ENCODE measurements at regions not wholly inside any gene's neighbourhood (a gene's known extent, or its start where the extent isn't known, plus 50 kb on each side); places are given as distances from the start of the nearest gene placed in this dataset.

DNA sequence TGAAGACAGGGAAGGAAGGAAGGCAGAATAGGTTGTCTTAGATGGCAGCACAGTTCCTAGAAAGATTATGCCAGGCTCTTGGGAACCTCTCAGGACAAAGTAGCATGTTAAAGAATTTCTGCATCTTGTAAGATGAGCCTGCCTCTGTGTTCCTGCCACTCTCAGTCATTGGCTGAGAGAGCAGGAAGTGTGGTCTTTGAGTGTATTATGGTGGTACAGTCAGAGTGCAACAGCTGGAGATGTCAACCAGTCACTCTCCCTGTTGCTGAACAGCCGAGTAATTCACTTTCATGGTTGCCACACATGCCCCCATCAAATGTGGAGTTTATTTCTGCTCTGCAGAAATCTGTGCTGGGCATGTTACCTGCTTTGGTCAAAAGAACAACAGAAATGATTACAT, 659.6 kb upstream of the RIOK2 start:
- peaks cover 12% of the 10 kb centered on the region for H3K4me1 Mint-ChIP-seq (ENCODE audit: insufficient read depth, unreplicated experiment)
- H3K4me3 Mint-ChIP-seq (ENCODE audit: unreplicated experiment), result no peak overlapping the region
- intact Hi-C loops (cut with micrococcal nuclease), result no loop called here
- no peaks in the 10 kb centered on the region for H3K36me3 Mint-ChIP-seq (ENCODE audit: insufficient read depth, unreplicated experiment)
- no peak overlapping the region for H3K27ac Mint-ChIP-seq (ENCODE audit: low read depth, unreplicated experiment)
- H3K9me3 Mint-ChIP-seq (ENCODE audit: unreplicated experiment), result no peaks in the 10 kb centered on the region
- ChIA-PET POLR2A (no interaction called here), CTCF (interaction anchor here (0.7 kb wide), 1 partner anchor 846 kb away, joined by 3 read pairs; no protein-coding TSS in a partner anchor)
- TF ChIP-seq, protein P1, sequence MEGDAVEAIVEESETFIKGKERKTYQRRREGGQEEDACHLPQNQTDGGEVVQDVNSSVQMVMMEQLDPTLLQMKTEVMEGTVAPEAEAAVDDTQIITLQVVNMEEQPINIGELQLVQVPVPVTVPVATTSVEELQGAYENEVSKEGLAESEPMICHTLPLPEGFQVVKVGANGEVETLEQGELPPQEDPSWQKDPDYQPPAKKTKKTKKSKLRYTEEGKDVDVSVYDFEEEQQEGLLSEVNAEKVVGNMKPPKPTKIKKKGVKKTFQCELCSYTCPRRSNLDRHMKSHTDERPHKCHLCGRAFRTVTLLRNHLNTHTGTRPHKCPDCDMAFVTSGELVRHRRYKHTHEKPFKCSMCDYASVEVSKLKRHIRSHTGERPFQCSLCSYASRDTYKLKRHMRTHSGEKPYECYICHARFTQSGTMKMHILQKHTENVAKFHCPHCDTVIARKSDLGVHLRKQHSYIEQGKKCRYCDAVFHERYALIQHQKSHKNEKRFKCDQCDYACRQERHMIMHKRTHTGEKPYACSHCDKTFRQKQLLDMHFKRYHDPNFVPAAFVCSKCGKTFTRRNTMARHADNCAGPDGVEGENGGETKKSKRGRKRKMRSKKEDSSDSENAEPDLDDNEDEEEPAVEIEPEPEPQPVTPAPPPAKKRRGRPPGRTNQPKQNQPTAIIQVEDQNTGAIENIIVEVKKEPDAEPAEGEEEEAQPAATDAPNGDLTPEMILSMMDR (IDR thresholded peaks at IDR 0.05; ENCODE audit: unreplicated experiment), result no peak
- no TSS peak for BruUV-seq (replicated peaks)
- no peaks in the 10 kb centered on the region for H3K27me3 Mint-ChIP-seq (ENCODE audit: insufficient read depth, unreplicated experiment)
- DNase-seq (ENCODE audit: unreplicated experiment), result no peak

DNA sequence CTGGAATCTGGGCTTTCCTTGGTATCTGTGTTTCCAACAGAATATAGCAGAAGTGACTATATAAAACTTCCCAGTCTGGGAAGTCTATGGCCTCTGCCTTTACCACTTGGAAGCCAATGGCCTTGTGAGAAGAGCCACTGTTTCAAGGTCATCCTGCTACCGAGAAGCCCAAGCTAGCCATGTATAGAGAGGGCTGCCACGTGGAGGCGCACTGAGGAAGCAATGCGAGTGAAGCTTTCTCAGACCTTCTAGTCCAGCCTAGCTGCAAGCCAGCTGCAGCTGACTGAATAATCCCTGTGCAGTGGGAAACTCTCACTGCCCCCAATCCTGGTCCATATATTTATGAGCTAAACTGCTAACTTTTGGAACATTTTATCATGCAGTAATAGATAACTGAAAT, 661.8 kb upstream of the RIOK2 start:
- ChIA-PET CTCF (no interaction called here), POLR2A (no interaction called here)
- no TSS peak for BruUV-seq (replicated peaks)
- H3K4me3 Mint-ChIP-seq (ENCODE audit: unreplicated experiment), result no peak overlapping the region
- intact Hi-C loops (cut with micrococcal nuclease), result no loop called here
- no peaks in the 10 kb centered on the region for H3K27me3 Mint-ChIP-seq (ENCODE audit: insufficient read depth, unreplicated experiment)
- no peak for DNase-seq (ENCODE audit: unreplicated experiment)
- TF ChIP-seq, protein P1 (IDR thresholded peaks at IDR 0.05; ENCODE audit: unreplicated experiment), result no peak
- H3K36me3 Mint-ChIP-seq (ENCODE audit: insufficient read depth, unreplicated experiment), result no peaks in the 10 kb centered on the region
- no peaks in the 10 kb centered on the region for H3K9me3 Mint-ChIP-seq (ENCODE audit: unreplicated experiment)
- no peak overlapping the region for H3K27ac Mint-ChIP-seq (ENCODE audit: low read depth, unreplicated experiment)
- H3K4me1 Mint-ChIP-seq (ENCODE audit: insufficient read depth, unreplicated experiment), result peaks cover 6% of the 10 kb centered on the region

DNA sequence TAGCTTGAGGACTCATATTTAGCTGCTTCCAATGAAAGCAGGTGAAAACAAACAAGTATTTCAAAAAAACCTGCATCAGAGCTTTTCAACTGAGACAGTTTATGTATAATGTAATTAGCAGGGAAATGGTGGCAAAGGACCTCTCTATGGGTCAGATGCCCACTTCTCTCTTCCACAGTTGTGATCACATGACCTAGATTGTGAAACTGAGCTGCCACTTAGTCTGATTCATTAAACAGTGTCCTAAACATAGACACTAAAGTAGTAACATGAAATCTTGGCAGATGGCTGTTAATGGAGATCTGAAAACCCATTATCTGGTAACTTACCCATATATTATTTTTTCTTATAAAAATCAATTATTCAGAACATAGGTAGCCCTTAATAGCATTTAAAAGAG, 663.6 kb upstream of the RIOK2 start:
- intact Hi-C loops (cut with micrococcal nuclease), result no loop called here
- POLR2A ChIA-PET, result no interaction called here
- CTCF ChIA-PET, result no interaction called here
- peak; percentile 18 for DNase-seq (ENCODE audit: unreplicated experiment)
- no TSS peak for BruUV-seq (replicated peaks)
- Mint-ChIP-seq H3K4me1 (ENCODE audit: insufficient read depth, unreplicated experiment) (no peaks in the 10 kb centered on the region), H3K4me3 (ENCODE audit: unreplicated experiment) (no peak overlapping the region), H3K9me3 (ENCODE audit: unreplicated experiment) (no peaks in the 10 kb centered on the region), H3K36me3 (ENCODE audit: insufficient read depth, unreplicated experiment) (no peaks in the 10 kb centered on the region), H3K27ac (ENCODE audit: low read depth, unreplicated experiment) (no peak overlapping the region), H3K27me3 (ENCODE audit: insufficient read depth, unreplicated experiment) (no peaks in the 10 kb centered on the region)
- TF ChIP-seq, protein P1 (IDR thresholded peaks at IDR 0.05; ENCODE audit: unreplicated experiment), result no peak

DNA sequence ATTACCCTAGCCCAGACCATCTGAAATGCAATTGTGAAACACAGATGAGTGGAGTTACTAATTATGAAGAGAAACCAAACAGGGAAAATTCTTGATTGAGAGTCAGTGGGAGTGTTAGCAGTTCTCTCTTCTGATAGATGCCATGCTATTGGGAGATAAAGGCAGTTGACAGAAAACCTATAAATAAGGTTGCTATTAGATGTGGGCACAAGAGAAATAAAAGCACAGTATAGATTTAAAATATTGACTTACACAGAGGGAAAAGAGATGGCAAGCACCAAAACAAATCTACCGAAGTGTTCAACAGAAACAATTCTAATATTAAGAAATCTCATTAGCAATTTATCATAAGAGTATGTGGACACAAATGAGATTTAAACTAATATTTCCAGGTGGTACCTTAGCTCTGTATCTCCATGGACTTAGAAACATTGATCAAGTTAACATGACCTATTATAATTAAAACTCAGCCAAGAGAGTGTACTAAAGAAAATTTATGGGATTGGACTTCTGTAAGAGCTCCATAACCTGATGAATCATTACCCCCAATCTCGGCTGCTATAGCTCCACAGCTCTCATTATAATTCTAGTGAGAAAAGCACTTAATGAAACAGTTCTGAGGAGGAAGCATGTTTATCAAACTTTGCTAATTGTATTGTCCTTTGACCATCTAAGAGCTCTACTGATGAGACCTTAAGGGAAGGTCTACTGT, 665.0 kb upstream of the RIOK2 start:
- no peaks in the 10 kb centered on the region for H3K36me3 Mint-ChIP-seq (ENCODE audit: insufficient read depth, unreplicated experiment)
- no peaks in the 10 kb centered on the region for H3K9me3 Mint-ChIP-seq (ENCODE audit: unreplicated experiment)
- H3K27ac Mint-ChIP-seq (ENCODE audit: low read depth, unreplicated experiment), result no peak overlapping the region
- DNase-seq (ENCODE audit: unreplicated experiment), result no peak
- POLR2A ChIA-PET, result interaction anchor here (1.1 kb wide), 1 partner anchor 10 kb away, joined by 3 read pairs; no protein-coding TSS in a partner anchor
- H3K27me3 Mint-ChIP-seq (ENCODE audit: insufficient read depth, unreplicated experiment), result no peaks in the 10 kb centered on the region
- intact Hi-C loops (cut with micrococcal nuclease), result no loop called here
- TF ChIP-seq, protein P1 (IDR thresholded peaks at IDR 0.05; ENCODE audit: unreplicated experiment), result no peak
- no peaks in the 10 kb centered on the region for H3K4me1 Mint-ChIP-seq (ENCODE audit: insufficient read depth, unreplicated experiment)
- CTCF ChIA-PET, result no interaction called here
- BruUV-seq (replicated peaks), result no TSS peak
- no peak overlapping the region for H3K4me3 Mint-ChIP-seq (ENCODE audit: unreplicated experiment)
